HG03280 (cell line): ENCODE measurements at regions not wholly inside any gene's neighbourhood (a gene's known extent, or its start where the extent isn't known, plus 50 kb on each side); places are given as distances from the start of the nearest gene placed in this dataset.

Experiments used
- ATAC-seq: cut with Tn5 transposase; IDR thresholded peaks from one replicate; pipeline ENCODE4 v1.9.1; 2021; ENCODE audit warnings: mild to moderate bottlenecking, moderate library complexity; ENCODE audit not compliant: unreplicated experiment

- ATAC-seq: no peak
These were observed 330.0 kb downstream of the NPHP4 start for GRCh38 chr1:5662086-5662743.

- ATAC-seq: no peak
These were observed 330.8 kb downstream of the NPHP4 start for GRCh38 chr1:5661196-5662085.

DNA sequence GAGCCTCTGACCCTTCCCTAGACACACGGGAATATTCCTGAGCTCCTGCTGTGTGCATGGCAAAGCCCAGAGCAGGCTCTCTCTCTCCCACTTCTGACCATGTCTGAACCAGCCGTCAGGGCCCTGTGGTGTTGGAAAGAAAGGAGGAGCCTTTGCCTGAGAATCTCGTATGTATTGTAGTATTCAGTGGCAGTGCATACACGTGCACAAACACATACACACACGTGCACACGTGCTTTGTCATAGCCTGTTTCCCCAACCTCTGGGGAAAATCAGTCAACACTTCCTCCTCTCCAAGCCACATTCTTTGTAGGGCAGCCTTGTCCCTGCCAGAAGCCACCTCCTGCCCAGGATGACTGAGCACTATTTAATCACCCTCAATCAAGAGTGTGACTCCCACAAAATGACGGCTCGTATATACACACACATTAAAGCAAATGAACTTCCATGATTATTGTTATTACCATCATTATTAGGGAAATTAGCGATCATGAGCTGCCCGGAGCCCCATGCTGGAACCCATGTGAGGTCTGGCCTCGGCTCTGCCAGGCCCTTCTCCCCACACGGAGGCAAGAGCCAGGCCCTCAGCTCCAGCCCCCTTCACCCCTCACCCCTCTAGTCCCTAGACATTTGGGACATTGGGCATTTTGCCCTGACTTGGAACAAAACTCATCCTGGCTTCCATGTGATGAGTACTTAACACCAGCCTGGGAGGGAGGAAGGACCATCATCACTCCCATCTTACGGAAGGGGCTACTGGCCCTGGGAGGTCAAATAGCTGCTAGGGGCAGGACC is 331.9 kb downstream of the NPHP4 start:
- no peak for ATAC-seq

DNA sequence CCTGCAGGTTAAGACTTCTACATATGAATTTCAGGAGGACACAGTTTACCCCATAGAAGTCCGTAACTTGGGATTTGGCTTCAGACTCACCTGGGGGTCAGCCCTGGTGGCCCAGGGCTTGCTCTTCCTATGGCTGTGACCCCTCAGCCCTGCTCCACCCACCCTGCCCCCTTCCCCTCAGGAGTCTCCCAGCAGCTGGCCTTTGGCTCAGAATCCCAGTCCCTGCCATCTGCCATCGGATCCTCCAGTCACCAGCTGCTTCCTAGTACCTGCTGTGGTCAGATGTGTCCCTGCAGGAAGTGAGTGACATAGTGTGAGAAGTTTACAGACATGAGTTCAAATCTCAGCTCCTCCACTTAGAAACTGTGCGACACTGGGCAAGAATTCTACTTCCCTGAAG is 332.6 kb downstream of the NPHP4 start:
- no peak for ATAC-seq

DNA sequence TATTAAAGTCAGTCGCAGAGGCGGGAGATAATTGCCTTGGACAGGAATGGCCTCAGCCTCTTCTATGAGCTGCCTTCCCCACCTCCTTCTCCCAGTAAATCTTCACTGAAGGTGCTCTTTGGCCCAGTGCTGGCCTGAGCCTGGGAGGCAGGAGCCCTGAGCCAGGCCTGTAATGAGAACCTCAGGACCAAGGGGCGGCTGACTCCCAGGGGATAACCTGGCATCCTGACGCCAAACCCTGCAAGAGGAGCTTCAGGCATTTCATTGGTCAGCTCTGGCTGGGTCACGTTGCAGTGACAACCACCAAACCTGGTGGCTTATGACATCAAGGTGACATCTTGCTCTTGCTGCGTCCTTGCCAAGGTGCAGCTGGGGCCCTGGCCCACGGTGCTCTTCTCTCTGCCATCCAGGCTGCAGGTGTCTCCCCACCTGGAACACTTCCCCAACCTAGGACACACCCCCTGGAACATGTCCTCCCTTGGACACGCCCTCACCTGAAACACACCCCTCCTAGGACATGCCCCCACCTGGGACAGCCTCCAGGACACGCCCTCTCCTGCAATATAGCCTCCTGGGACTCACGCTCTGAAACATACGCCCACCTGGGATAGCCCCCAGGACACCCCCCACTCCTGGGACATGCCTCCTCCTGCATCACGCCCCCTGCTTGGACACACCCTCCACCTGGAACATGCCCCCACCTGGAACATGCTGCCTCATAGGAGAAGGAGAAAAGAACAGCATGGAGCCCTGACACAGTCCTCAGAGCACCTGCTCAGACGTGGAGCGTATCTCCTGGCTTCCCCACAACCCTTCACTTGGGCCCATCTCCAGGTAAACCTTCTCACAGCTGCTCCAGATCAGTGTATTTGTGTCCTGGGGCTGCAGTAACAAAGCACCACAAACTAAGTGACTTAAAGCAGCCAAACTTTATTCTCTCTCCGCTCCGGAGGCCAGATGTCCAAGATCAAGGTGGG is 333.6 kb downstream of the NPHP4 start:
- ATAC-seq: no peak

DNA sequence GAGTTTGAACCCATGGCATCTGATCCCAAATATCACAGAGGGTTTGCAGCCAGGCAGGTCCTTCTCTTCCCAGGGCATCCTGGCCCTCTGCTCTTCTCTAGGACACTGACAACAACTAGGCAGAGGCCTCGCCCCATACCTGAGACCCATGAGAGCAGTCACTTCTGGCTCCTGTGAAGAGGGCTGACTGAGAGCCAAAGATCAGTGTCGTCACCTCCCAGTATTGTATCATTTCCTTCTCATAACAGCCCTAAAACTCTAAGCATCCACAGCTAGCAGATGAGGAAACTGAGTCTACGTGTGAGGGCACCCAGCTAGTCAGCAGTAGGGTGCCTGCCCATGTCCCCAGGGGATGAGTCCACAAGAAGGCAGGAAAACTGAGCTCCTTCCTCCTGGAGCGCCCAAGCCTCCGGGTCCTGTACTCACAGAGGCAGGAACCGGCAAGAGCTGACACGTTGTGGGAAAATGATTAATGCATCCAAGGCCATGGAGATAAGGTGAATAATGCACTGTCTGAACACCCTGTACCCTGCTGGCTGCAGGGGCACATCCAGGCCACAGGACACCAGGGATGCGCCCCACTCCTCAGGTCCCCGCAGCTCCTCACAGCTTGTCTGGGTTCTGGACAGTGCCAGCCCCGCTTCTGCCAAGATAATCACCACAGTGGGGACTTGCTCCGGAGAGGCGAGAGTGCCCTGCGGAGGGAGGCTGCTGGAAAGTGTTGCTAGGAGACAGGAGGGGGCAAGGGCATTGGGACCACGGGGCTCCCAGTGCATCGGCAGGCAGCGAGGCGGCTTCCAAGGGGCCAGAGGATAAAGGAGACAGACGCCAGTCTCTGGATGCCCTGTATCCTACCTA is 340.0 kb downstream of the NPHP4 start:
- ATAC-seq: no peak

DNA sequence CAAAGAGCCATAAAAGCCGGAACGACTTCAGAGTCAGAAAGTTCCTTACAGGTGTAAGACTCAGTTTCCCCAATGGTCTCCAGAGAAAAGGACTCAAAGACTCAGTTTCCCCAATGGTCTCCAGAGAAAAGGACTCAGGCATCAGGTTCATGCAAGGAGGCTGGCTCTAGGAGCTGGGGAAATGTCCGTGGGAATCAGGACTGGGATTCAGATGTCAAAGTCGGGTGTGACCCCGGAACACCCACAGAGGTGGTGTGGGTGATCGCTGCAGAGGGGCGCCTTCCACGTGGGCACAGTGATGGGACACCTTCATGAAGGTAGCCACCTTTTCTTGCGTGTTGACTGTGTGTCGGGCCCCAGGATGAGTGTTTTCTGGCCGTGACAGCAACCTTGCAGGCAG is 340.8 kb downstream of the NPHP4 start:
- no peak for ATAC-seq

- ATAC-seq: no peak
These were observed 341.2 kb downstream of the NPHP4 start for GRCh38 chr1:5651027-5651410.

DNA sequence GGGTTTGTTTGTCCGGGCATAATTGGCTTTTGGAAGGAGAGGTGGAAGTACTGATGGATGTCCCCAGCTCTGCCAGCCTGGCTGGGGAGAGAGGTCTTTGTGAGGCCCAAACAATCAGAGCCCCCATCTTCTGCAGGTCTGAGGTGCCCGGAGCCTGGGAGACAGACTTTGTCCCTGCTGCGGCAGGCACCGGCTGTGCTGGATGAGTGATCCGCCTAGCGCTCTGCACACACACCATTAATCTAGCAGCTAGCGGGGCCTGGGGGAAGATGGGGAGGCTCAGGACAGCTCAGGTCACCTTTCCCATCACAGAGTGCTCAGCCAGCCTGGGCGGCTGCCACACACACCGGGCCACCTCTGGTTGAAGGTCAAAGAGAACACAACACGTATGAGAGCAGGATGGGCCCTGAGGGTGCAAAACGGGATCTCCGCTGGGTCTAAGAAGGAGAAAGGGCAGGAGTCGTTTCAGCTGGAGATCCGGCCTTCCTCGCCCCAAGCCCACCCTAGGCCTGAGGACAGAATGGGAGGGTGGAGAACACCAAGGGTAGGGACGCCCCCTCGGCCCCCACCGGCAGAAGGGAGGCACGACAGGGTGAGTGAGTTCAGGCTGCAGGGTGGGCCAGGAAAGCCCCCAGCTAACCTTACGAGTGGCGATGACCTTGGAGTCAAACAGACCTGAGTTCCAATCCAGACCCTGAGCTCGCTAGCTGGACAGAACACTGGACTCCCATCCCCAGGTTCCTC is 341.8 kb downstream of the NPHP4 start:
- no peak for ATAC-seq

GRCh38 chr1:5649795-5650194 is 342.4 kb downstream of the NPHP4 start:
- no peak for ATAC-seq

DNA sequence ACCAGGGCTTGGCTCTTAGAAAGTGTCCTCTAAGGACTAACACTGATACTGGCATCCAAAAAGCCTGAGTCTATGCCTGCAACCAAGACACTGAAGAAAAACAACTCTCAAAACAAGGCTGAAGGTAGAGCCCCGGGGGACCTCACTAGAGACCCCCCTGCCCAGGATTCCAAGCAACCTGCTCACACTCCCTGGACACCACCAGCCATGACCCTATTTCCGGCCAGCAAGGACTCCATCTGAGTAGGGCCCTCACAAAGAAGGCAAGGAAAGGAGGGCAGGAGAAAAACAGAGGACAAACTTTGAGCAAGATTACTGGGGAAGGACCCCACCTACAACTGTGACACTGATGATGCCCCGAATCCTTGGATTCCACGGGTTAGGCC is 343.1 kb downstream of the NPHP4 start:
- no peak for ATAC-seq

DNA sequence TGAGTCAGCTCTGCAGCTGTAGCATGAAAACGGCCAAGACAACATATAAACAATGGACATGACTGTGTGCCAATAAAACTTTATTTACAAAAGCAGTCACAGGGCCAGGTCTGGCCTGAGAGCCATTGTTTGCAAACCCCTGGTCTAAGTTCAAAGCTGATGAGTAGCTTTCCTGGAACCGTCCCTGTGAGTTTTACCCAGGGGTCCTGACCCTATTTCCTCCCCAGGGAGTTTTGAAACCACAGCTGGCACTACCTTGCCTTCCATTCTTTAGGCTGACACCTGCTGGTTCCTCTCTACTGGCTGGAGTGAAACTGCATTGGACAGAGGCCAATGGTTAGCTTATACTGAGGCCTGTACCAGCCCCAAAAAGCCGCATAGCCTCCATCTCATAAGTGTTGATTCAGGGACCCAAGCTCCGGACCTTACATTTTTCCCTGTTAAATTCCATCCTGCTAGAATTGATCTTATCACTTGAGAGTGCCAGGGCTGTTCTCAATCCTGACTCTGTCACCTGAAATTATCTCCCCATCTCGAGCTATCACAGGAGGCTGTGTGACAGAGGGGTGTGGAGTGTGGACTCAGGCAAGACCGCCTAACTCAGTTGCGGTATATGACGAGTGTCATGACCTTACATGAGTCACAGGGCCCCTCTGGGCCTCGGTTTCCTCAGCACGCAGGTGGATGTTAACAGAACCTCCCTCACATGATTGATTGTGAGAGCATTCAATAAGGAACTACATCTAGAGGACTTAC is 343.6 kb downstream of the NPHP4 start:
- no peak for ATAC-seq

GRCh38 chr1:5647234-5647633 is 345.0 kb downstream of the NPHP4 start:
- no peak for ATAC-seq

DNA sequence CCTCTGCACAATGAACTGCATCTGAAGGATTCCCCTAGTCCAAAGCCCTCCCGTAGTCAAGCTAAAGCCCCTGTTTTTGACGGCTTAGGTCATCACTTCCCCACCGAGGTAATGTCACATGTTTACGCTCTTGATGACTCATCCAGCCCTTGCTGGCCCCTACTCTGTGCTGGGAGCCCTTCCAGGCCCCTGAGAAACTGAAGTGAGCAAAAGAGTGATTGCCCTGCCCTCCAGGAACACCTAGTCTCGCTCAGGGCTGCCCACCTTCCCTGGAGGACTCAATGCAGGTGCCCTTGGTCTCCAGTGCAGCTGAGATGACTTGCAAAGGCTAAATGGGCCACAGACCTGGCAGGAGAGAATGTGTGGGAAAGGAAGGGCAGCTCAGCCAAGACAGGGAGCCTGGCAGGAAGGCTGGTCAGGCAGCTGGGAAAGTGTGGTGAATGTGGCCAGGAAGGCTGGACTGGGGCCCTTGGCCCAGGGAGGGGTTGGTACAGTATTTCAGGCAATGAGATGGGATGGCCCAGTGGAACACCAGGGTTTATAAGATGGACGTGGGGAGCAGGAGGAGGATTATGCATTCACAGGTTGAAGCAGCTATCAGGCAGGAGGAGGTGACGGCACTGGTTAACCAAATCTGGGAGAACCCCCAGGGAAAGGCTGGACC is 345.6 kb downstream of the NPHP4 start:
- ATAC-seq: no peak

DNA sequence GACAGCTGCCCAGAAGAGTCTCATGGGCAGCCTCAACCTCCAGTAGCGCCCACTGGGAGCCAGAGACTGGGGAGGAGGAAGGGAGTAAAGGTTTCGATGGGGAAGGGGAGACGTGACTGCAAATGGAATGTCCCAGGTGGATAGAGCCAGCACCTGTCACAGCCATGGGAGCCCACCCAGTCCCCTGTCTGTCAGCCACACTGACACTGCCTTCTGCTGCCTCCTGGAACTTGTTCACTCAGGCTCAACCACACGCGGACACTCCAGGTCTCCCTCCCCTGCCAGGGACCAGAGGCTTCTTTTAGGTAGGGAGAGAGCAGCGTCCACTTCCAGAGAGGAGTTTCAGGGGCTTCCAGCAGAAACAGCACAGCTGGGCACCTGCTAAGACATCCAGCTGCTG is 346.3 kb downstream of the NPHP4 start:
- no peak for ATAC-seq

GRCh38 chr1:5645135-5645399 is 347.2 kb downstream of the NPHP4 start:
- ATAC-seq: no peak

DNA sequence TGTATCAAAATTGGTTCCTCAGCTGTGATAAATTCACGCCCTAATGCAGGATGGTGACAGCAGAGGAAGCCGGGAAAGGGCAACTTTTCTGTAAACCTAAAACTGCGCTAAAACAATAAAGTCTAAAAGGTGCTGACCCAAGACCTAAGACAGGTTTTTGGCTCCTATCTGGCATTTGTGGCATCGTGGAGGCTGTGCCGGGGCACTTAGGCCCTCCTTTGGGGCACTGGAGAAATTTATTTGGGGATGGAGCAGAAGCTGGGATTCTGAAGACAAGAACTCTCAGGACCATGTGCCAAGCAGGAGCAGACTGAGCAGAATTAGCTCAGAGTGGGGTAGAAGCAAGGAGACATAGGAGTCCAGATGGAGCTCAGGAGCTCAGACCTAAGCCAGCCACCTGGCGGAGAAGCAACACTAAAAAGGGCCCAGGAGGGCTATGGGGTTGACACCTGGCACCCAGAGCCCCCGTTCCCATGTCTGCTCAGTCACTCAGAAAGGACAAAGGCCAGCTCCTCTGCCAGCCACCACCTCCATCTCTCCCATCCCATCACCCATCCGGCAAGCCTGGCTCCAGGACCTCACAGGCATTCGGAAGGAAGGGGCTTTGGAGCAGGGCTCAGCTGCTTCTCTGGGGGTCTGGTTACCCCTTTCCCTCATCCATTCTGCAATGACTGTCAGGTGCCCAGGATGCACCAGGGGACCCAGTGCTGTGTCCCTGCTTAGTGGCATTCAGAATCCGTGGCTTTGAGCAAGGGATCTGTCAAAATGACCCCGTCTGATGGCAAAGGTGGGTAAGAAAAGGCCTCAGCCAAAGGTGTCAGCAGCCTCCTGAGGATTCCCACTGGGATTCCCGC is 347.7 kb downstream of the NPHP4 start:
- ATAC-seq: no peak
